ENCODE measurements at regions not wholly inside any gene's neighbourhood (a gene's known extent, or its start where the extent isn't known, plus 50 kb on each side); places are given as distances from the start of the nearest gene placed in this dataset.

GRCh38 chr12:75699728-75700496 is 188.5 kb upstream of the KRR1 start:
- TF ChIP-seq POLR2A (IDR thresholded peaks at IDR 0.05; ENCODE audit: low read length) = no peak
- TF ChIP-seq GATA1 (IDR thresholded peaks at IDR 0.05; ENCODE audit: low read depth, low read length) = no peak
